ENCODE measurements at regions not wholly inside any gene's neighbourhood (a gene's known extent, or its start where the extent isn't known, plus 50 kb on each side); places are given as distances from the start of the nearest gene placed in this dataset.

DNA sequence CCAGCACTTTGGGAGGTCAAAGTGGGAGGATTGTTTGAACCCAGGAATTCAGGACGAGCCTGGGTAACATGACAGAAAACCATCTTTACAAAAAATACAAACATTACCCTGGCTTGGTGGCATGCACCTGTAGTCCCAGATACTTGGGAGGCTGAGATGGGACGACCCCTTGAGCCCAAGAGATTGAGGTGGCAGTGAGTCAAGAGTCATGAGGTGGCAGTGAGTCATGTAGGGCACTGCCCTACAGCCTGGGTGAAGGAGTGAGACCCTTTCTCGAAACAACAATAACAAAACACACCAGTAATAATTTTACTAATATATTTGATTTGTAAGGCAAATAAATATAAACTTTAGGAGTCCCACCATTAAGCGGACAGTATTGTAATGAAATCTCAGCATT lies 1906.2 kb downstream of the NCAM2 start:
- H3K4me1 ChIP-seq (ENCODE audit: control insufficient read depth in 1 of 2, insufficient read depth in 2 of 2, low read length in 2 of 2) = no peaks in the 10 kb centered on the region
- no peaks in the 10 kb centered on the region for H3K36me3 ChIP-seq (ENCODE audit: control insufficient read depth in 1 of 2, insufficient read depth in 2 of 2, low read length in 2 of 2)
- H3K9me2 ChIP-seq (ENCODE audit: insufficient read depth) = no peaks in the 10 kb centered on the region
- H3K9ac ChIP-seq (ENCODE audit: low read length) = no peak overlapping the region
- H3K4me3 ChIP-seq (replicated peaks in 1 of 2; ENCODE audit: low read depth in 1 of 2, low read length in 2 of 2) = no peak overlapping the region
- DNase-seq (ENCODE audit: low read depth, low spot score) = no peak
- no peaks in the 10 kb centered on the region for H4K20me1 ChIP-seq (ENCODE audit: insufficient read depth)
- no peak overlapping the region for H3K4me2 ChIP-seq (ENCODE audit: low read length)
- TF ChIP-seq SIN3A (IDR thresholded peaks at IDR 0.05; ENCODE audit: low read depth) (no peak), SRF (IDR thresholded peaks at IDR 0.05; ENCODE audit: low read depth) (no peak), YY1 (IDR thresholded peaks at IDR 0.05; ENCODE audit: extremely low read depth, insufficient replicate concordance, low read depth, low read length) (no peak), ZNF274 (IDR thresholded peaks at IDR 0.05; ENCODE audit: low read depth, low read length) (no peak), CEBPB (IDR thresholded peaks at IDR 0.05; ENCODE audit: low read depth) (no peak), EZH2 (IDR thresholded peaks at IDR 0.05) (no peak), ZFX (IDR thresholded peaks at IDR 0.05) (no peak), POLR2A (IDR thresholded peaks at IDR 0.05; ENCODE audit: borderline replicate concordance, extremely low read depth, insufficient read depth, insufficient read length) (no peak), POLR2AphosphoS5 (IDR thresholded peaks at IDR 0.05; ENCODE audit: low read depth, low read length) (no peak)
- TF ChIP-seq, protein P1, sequence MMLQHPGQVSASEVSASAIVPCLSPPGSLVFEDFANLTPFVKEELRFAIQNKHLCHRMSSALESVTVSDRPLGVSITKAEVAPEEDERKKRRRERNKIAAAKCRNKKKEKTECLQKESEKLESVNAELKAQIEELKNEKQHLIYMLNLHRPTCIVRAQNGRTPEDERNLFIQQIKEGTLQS (IDR thresholded peaks at IDR 0.05) = no peak
- TF ChIP-seq, protein P2, sequence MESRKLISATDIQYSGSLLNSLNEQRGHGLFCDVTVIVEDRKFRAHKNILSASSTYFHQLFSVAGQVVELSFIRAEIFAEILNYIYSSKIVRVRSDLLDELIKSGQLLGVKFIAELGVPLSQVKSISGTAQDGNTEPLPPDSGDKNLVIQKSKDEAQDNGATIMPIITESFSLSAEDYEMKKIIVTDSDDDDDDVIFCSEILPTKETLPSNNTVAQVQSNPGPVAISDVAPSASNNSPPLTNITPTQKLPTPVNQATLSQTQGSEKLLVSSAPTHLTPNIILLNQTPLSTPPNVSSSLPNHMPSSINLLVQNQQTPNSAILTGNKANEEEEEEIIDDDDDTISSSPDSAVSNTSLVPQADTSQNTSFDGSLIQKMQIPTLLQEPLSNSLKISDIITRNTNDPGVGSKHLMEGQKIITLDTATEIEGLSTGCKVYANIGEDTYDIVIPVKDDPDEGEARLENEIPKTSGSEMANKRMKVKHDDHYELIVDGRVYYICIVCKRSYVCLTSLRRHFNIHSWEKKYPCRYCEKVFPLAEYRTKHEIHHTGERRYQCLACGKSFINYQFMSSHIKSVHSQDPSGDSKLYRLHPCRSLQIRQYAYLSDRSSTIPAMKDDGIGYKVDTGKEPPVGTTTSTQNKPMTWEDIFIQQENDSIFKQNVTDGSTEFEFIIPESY (IDR thresholded peaks at IDR 0.05; ENCODE audit: extremely low read depth, insufficient replicate concordance, low read length) = no peak
- BruUV-seq (replicated peaks) = no TSS peak
- no peak for ATAC-seq
- peaks cover 4 to 9% of the 10 kb centered on the region in 2 experiments; a peak in 3 of 4 replicates for H3K9me3 ChIP-seq (ENCODE audit: control insufficient read depth in 1 of 2, insufficient read depth in 1 of 2, low read depth in 1 of 2, low read length in 2 of 2)
- intact Hi-C loops (cut with micrococcal nuclease) = no loop called here
- H2AFZ ChIP-seq (ENCODE audit: low read depth, low read length, poor library complexity, severe bottlenecking) = no peak overlapping the region
- H3K27me3 ChIP-seq (ENCODE audit: insufficient read depth, low read length) = no peaks in the 10 kb centered on the region
- ChIA-PET POLR2A (no interaction called here), RAD21 (ENCODE audit: low non-redundant PET in 1 of 2, low total read pairs in 2 of 2, uncharacterized antibody in 2 of 2, unreplicated experiment in 2 of 2) (no interaction called here), CTCF (no interaction called here)
- H3K27ac ChIP-seq (ENCODE audit: low read depth, low read length) = no peak overlapping the region
- H3K79me2 ChIP-seq (ENCODE audit: insufficient read depth, low read length) = no peaks in the 10 kb centered on the region

All from HCT116 (cell line).